IMR-90 (cell line): ENCODE measurements at regions not wholly inside any gene's neighbourhood (a gene's known extent, or its start where the extent isn't known, plus 50 kb on each side); places are given as distances from the start of the nearest gene placed in this dataset.

Experiments
- BHLHE40 ChIP-seq: fragments of 150-350 bp; IDR thresholded peaks from 2 replicates; pipeline ENCODE4 v1.6.1; 2016; ENCODE audit warnings: mild to moderate bottlenecking, low read depth, low read length
- CHD1 ChIP-seq: IDR thresholded peaks from 2 replicates; pipeline ENCODE4 v1.6.1; 2012; ENCODE audit warnings: low read depth, low read length, improper control_type of control experiment
- CTCF ChIP-seq: conservative IDR thresholded peaks from 2 replicates; pipeline ENCODE4 v1.5.1; 2012; ENCODE audit warnings: mild to moderate bottlenecking, low read depth, low read length, improper control_type of control experiment
- ELK1 ChIP-seq: fragments of 150-350 bp; IDR thresholded peaks from 2 replicates; pipeline ENCODE4 v1.6.1; 2016; ENCODE audit warnings: low read depth, mild to moderate bottlenecking, low read length, moderate library complexity, borderline replicate concordance
- MAFK ChIP-seq: IDR thresholded peaks from 2 replicates; pipeline ENCODE4 v1.6.1; 2012; ENCODE audit warnings: low read depth, low read length, improper control_type of control experiment
- MAZ ChIP-seq: IDR thresholded peaks from 2 replicates; pipeline ENCODE4 v1.6.1; 2012; ENCODE audit warnings: low read depth, mild to moderate bottlenecking, low read length, improper control_type of control experiment, moderate library complexity, borderline replicate concordance
- MXI1 ChIP-seq: IDR thresholded peaks from 2 replicates; pipeline ENCODE4 v1.6.1; 2012; ENCODE audit warnings: low read depth, mild to moderate bottlenecking, low read length, moderate library complexity, borderline replicate concordance
- POLR2A ChIP-seq: IDR thresholded peaks from 2 replicates; pipeline ENCODE4 v1.6.1; 2012; ENCODE audit warnings: mild to moderate bottlenecking, low read depth, low read length
- RAD21 ChIP-seq: IDR thresholded peaks from 2 replicates; pipeline ENCODE4 v1.6.1; 2012; ENCODE audit warnings: low read length, improper control_type of control experiment
- RCOR1 ChIP-seq: IDR thresholded peaks from 2 replicates; pipeline ENCODE4 v1.6.1; 2012; ENCODE audit warnings: mild to moderate bottlenecking, low read length, improper control_type of control experiment; ENCODE audit not compliant: insufficient replicate concordance
- RFX5 ChIP-seq: IDR thresholded peaks from 2 replicates; pipeline ENCODE4 v1.8.0; 2012; ENCODE audit warnings: low read depth, mild to moderate bottlenecking, low read length, moderate library complexity
- SMC3 ChIP-seq: fragments of 150-350 bp; IDR thresholded peaks from 2 replicates; pipeline ENCODE4 v1.6.1; 2016; ENCODE audit warnings: low read depth, mild to moderate bottlenecking, antibody characterized with exemption, low read length, moderate library complexity
- TF ChIP-seq, protein P1 (sequence below): fragments of 150-350 bp; IDR thresholded peaks from 2 replicates; pipeline ENCODE4 v1.6.1; 2017; ENCODE audit warnings: mild to moderate bottlenecking, antibody characterized with exemption, low read length, low read depth

DNA sequence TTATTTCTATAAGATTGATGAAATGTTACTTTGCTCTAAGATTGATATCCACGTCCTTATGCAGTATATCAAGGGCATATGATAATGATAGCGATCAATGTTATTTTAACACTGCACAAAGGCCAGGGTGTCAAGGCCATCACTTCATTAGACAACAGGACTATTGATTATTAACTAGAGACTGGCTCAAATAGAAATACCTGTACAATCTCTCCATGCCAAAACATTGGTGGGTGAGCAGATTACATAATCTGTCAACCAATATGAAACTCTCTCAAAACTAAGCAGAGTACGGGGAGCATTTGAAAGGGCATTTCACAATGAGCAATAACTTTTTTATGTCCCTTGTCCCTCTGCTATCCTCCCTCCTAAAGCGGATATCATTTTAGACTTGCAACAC, 566.5 kb upstream of the PKN2 start:
- TF ChIP-seq RCOR1 (no peak), CTCF (no peak), MAFK (no peak), ELK1 (no peak), POLR2A (no peak), CHD1 (no peak), RAD21 (no peak), RFX5 (no peak), MXI1 (no peak), SMC3 (no peak), MAZ (no peak), BHLHE40 (no peak)
- TF ChIP-seq, protein P1, sequence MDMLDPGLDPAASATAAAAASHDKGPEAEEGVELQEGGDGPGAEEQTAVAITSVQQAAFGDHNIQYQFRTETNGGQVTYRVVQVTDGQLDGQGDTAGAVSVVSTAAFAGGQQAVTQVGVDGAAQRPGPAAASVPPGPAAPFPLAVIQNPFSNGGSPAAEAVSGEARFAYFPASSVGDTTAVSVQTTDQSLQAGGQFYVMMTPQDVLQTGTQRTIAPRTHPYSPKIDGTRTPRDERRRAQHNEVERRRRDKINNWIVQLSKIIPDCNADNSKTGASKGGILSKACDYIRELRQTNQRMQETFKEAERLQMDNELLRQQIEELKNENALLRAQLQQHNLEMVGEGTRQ, result no peak
